MM.1S (cell line): ENCODE measurements at regions not wholly inside any gene's neighbourhood (a gene's known extent, or its start where the extent isn't known, plus 50 kb on each side); places are given as distances from the start of the nearest gene placed in this dataset.

Experiments
- EZH2 ChIP-seq: fragments of 300-600 bp; sonication (generic); optimal IDR thresholded peaks from 2 replicates; pipeline ENCODE3; 2017; ENCODE audit warnings: low read depth, mild to moderate bottlenecking, antibody characterized with exemption, low read length, mixed read lengths
- EZH2phosphoT487 ChIP-seq: fragments of 300-600 bp; sonication (generic); IDR thresholded peaks from 2 replicates; pipeline ENCODE4 v1.6.1; 2018; ENCODE audit warnings: antibody characterized with exemption, low read length
- TF ChIP-seq, protein P1 (sequence below): fragments of 300-600 bp; sonication (generic); IDR thresholded peaks from 2 replicates; pipeline ENCODE4 v1.5.1; 2016; ENCODE audit warnings: antibody characterized with exemption, low read length, mixed read lengths

DNA sequence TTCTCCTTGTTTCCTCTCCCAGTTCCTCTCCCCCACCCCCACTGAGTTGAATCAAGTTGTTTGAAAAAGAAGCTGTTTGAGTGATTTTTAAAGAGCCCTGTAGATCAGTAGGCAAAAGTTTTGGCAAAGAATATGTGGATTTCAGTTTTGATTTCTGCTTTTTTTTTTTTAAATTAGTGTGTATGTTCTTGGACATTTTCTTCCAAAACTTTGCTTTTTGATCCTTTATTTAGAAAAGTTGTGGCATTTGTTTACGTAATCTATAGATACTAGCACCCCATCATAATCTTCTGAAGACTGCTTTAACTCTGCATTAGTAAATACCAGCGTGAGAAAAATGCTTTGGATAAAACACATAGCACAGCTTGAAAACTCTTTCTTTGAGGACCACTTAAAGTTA is 190.3 kb upstream of the SEL1L start:
- TF ChIP-seq, protein P1, sequence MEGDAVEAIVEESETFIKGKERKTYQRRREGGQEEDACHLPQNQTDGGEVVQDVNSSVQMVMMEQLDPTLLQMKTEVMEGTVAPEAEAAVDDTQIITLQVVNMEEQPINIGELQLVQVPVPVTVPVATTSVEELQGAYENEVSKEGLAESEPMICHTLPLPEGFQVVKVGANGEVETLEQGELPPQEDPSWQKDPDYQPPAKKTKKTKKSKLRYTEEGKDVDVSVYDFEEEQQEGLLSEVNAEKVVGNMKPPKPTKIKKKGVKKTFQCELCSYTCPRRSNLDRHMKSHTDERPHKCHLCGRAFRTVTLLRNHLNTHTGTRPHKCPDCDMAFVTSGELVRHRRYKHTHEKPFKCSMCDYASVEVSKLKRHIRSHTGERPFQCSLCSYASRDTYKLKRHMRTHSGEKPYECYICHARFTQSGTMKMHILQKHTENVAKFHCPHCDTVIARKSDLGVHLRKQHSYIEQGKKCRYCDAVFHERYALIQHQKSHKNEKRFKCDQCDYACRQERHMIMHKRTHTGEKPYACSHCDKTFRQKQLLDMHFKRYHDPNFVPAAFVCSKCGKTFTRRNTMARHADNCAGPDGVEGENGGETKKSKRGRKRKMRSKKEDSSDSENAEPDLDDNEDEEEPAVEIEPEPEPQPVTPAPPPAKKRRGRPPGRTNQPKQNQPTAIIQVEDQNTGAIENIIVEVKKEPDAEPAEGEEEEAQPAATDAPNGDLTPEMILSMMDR: no peak
- TF ChIP-seq EZH2: no peak
- no peak for TF ChIP-seq EZH2phosphoT487
